SK-N-MC (cell line): ENCODE measurements at regions not wholly inside any gene's neighbourhood (a gene's known extent, or its start where the extent isn't known, plus 50 kb on each side); places are given as distances from the start of the nearest gene placed in this dataset.

Experiments used
- EZH2 ChIP-seq: fragments of 200-600 bp; sonication (generic); IDR thresholded peaks from one replicate; pipeline ENCODE4 v1.6.1; 2017; ENCODE audit warnings: antibody characterized with exemption
- POLR2AphosphoS5 ChIP-seq: IDR thresholded peaks from 2 replicates; pipeline ENCODE4 v1.6.1; 2012; ENCODE audit warnings: mild to moderate bottlenecking, low read depth, low read length, borderline replicate concordance

DNA sequence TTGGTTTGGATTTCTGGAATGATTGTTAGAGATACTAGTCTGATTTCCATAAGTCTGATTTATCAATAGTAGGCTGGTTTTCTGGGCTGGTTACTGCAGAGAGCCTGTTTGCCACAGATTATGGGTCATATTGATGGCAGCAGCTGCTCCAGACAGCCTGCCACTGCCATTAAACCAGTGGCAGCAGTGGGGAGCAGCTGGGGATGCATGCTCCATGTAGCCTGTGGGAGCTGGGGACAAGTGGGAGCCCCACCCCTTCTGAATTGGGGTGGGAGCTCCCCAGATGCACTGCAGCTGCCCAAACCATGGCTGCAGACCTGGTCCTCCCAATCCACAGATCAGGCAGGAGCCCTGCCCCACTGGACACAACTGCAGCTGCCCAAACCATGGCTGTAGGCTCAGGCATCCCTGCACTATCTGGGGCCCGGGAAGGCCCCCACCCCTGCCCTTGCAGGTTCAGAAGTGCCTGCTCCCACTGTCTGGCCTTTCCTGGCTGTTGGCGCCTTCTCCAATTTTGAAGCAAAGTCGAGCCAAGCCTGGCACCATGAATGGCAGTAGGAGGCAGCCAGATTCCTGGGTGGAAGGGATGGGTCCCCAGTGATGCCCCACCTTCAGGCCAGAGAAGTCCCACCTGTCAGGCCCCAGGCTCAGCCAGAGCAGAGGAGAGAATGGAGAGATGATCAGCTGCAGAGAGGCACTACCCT, 402.9 kb upstream of the TYRP1 start:
- TF ChIP-seq POLR2AphosphoS5 = no peak
- no peak for TF ChIP-seq EZH2
